Suprapubic skin (tissue), 4 donors: ENCODE measurements at regions not wholly inside any gene's neighbourhood (a gene's known extent, or its start where the extent isn't known, plus 50 kb on each side); places are given as distances from the start of the nearest gene placed in this dataset.

Experiments used
- POLR2A ChIP-seq, 2 donors: fragments of 450-650 bp; IDR thresholded peaks; one replicate each; pipeline ENCODE4 v1.6.1; 2017; ENCODE audit warnings: antibody characterized with exemption in 2 of 2, mild to moderate bottlenecking in 2 of 2, moderate library complexity in 2 of 2
- POLR2AphosphoS5 ChIP-seq, 3 donors: sonication (generic); formaldehyde crosslinking; IDR thresholded peaks; one replicate each; pipeline ENCODE4 v1.6.1; 2017; ENCODE audit warnings: antibody characterized with exemption in 3 of 3
- TF ChIP-seq, protein P1 (sequence below), 2 donors: fragments of 200-600 bp in 1 of 2; fragments of 450-650 bp in 1 of 2; sonication (generic) in 1 of 2; IDR thresholded peaks; one replicate each; pipeline ENCODE4 v1.5.1; 2016 to 2019; ENCODE audit warnings: antibody characterized with exemption in 2 of 2, mild to moderate bottlenecking in 1 of 2, moderate library complexity in 1 of 2

DNA sequence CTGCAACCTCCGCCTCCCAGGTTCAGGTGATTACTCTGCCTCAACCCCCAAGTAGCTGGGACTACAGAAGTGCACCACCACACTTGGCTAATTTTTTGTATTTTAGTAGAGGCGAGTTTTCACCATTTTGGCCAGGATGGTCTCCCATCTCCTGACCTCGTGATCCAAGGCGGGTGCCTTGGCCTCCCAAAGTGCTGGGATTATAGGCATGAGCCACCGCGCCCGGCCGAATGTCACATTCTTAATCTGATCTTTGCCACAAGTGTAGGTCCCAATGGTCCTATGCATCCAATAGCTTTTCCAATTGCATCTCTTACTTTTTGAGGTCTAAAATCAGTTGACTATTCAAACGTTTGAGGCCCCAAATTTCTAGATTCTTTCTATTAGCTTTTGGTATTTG, 676.0 kb downstream of the SLC16A7 start:
- TF ChIP-seq POLR2AphosphoS5 (IDR thresholded peaks at IDR 0.05) (no peak), POLR2A (IDR thresholded peaks at IDR 0.05) (no peak)
- TF ChIP-seq, protein P1, sequence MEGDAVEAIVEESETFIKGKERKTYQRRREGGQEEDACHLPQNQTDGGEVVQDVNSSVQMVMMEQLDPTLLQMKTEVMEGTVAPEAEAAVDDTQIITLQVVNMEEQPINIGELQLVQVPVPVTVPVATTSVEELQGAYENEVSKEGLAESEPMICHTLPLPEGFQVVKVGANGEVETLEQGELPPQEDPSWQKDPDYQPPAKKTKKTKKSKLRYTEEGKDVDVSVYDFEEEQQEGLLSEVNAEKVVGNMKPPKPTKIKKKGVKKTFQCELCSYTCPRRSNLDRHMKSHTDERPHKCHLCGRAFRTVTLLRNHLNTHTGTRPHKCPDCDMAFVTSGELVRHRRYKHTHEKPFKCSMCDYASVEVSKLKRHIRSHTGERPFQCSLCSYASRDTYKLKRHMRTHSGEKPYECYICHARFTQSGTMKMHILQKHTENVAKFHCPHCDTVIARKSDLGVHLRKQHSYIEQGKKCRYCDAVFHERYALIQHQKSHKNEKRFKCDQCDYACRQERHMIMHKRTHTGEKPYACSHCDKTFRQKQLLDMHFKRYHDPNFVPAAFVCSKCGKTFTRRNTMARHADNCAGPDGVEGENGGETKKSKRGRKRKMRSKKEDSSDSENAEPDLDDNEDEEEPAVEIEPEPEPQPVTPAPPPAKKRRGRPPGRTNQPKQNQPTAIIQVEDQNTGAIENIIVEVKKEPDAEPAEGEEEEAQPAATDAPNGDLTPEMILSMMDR (IDR thresholded peaks at IDR 0.05), result no peak
